GM20000 (cell line): ENCODE measurements at regions not wholly inside any gene's neighbourhood (a gene's known extent, or its start where the extent isn't known, plus 50 kb on each side); places are given as distances from the start of the nearest gene placed in this dataset.

Source experiments
- DNase-seq: peaks from one replicate; pipeline ENCODE4 v3.0.0; 2012; ENCODE audit warnings: low spot score
- CTCF ChIP-seq: IDR thresholded peaks from 2 replicates; pipeline ENCODE4 v1.5.1; 2012; ENCODE audit warnings: mild to moderate bottlenecking, control low read depth; ENCODE audit errors: extremely low read depth, missing control alignments

DNA sequence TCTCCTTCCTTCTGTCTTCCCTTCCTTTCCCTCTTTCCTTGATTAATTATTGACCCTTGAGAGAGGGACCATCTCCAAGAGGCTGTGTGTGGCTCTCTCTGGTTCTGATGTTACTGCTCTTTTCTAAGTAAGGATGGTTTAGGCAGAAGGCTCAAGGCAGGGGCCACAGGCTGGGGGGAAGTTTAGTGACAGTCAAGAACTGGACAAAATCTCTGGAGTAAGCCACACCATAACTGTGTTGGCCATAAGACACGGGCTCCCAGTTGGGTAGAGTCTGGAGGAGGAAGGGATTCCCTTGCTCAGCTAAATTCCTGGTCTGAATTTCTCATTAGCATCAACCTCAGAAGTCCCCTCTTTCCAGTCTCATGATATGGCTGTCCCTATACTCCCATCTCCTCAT, 74.7 kb downstream of the BUD13 start:
- no peak for TF ChIP-seq CTCF
- DNase-seq, result no peak

DNA sequence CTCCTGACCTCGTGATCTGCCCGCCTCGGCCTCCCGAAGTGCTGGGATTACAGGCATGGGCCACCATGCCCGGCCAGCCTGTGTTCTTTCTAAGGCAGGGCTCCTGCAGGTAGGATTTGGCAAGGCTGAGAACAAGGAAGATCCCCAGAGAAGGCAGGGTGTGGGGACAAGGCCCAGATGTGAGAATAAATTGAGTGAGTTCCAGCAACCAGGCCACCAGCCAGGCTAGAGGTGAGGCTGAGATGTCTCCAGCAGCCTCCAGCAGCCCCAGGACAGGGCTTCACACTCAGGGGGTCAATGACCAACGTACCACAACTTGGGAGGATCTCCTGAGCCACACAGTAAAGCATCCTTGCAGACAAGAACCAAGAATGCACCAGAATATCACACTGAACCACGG, 75.1 kb downstream of the BUD13 start:
- DNase-seq, result no peak
- no peak for TF ChIP-seq CTCF

DNA sequence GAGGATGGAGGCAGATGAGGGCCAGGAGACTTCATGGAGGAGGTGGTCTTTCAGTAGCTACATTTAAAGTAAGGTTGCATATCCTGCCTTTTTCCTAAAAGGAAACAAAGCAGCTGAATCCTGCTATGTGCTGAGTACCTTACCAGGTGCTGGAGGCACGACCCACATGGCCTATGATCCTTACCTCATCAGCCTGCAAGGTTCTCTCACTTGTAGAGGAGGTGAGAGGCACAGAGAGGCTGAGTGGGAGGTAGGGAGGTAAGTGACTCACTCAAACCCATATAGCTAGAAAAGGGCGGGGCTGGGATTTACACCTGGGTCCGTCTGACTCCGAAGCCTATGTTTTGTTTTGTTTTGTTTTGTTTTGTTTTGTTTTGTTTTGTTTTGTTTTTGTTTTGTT, 75.8 kb downstream of the BUD13 start:
- DNase-seq, result no peak
- TF ChIP-seq CTCF, result no peak

DNA sequence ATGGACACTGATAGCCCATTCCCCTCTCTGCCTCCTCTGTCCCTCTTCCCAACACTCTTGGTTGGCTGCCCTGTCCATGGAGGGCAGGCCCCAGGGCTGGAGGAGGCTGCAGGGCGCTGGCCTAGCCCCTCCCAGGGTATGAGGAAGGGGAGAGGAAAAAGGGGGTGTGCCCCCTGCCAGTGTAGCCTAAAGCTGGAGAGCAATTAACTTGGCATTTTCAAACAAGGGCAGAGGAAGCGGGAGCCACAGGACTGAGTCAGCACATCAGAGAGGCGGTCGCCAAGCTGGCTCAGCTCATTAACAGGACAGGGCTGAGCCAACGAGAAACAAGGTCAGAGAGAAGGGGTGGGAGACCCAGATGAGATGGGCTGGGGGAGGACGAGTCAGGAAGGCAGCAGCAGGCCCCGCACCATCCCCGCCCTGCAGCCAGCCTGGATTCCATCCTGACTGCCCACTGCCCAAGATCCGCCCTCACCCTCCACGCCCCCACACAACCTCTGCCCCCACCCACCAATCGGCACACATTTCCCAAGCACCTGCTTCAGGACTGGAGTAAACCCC, 76.3 kb downstream of the BUD13 start:
- DNase-seq, result no peak
- TF ChIP-seq CTCF, result no peak

DNA sequence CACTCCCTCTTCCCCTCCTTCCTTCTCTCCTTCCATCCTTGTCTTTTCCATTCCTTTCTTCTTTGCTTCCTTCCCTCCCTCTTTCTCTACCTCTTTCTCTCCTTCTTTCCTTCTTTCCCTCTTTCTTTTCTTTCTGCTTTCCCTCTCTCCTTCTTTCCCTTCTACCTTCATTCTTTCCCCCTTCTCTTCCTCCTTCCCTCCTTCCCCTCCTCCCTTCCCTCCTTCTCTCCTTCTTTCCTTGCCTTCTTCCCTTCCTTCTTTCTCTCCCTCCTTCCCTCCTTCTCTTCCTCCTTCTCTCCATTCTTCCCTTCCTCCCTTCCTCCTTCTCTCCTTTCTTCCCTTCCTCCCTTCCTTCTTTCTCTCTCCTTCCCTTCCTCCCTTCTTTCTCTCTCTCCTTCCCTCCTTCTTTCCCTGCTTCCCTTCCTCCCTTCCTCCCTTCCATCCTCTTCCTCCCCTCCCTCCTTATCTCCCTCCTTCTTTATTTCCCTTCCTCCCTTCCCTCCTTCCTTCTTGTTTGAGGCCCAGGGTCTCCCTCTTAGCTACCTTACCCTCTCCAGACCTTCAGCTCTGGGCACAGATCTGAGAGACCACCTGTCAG, 77.0 kb downstream of the BUD13 start:
- DNase-seq, result no peak

GRCh38 chr11:116694815-116695590, 77.8 kb downstream of the BUD13 start:
- no peak for DNase-seq
- no peak for TF ChIP-seq CTCF

More for the DNA sequence above, 77.0 kb downstream of the BUD13 start:
- no peak for TF ChIP-seq CTCF

DNA sequence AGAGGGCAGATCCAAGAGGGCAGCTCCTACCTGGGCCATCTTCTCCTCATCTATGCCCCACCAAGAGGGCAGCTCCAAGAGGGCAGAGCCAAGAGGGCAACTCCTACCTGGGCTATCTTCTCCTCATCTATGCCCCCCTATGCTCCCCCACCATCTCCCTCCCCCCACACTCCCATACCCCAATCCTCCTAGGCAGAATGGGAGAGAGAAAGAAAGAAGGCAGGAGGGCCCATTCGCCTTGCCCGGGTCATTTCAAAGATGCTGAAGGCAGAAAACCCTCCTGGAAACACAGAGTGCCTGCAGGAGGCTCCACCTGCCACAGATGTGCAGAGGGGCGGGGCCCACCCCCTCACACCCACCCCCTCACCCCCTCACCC, 78.5 kb downstream of the BUD13 start:
- TF ChIP-seq CTCF, result no peak
- DNase-seq, result no peak
